DOHH2 (cell line): ENCODE measurements at regions not wholly inside any gene's neighbourhood (a gene's known extent, or its start where the extent isn't known, plus 50 kb on each side); places are given as distances from the start of the nearest gene placed in this dataset.

Experiments used
- CTCF ChIP-seq: fragments of 200-600 bp; sonication (generic); IDR thresholded peaks from one replicate; pipeline ENCODE4 v1.5.1; 2014; ENCODE audit warnings: antibody characterized with exemption, mild to moderate bottlenecking, low read depth, low read length; ENCODE audit not compliant: poor library complexity, severe bottlenecking
- EZH2phosphoT487 ChIP-seq: fragments of 200-600 bp; sonication (generic); IDR thresholded peaks from 2 replicates; pipeline ENCODE4 v1.6.1; 2017; ENCODE audit warnings: borderline replicate concordance, mild to moderate bottlenecking, antibody characterized with exemption, low read length, moderate library complexity, mixed read lengths

- TF ChIP-seq CTCF = no peak
- TF ChIP-seq EZH2phosphoT487 = no peak
Observed at GRCh38 chr7:94237417-94237816, 157.3 kb upstream of the COL1A2 start.
